Activated T-cell treated with anti-CD3 and anti-CD28 coated beads, Interleukin-2, amount 50 U/mL, for 48 hours (primary cell): ENCODE measurements at regions not wholly inside any gene's neighbourhood (a gene's known extent, or its start where the extent isn't known, plus 50 kb on each side); places are given as distances from the start of the nearest gene placed in this dataset.
"Not testable (repeated sequence)": the region's sequence is repeated elsewhere in the genome, so short reads cannot be mapped to it uniquely, and the experiment has no call there.

Source experiments
- DNase-seq, 2 experiments: peaks; one replicate each; pipeline ENCODE4 v3.0.0-alpha.2; 2020

DNA sequence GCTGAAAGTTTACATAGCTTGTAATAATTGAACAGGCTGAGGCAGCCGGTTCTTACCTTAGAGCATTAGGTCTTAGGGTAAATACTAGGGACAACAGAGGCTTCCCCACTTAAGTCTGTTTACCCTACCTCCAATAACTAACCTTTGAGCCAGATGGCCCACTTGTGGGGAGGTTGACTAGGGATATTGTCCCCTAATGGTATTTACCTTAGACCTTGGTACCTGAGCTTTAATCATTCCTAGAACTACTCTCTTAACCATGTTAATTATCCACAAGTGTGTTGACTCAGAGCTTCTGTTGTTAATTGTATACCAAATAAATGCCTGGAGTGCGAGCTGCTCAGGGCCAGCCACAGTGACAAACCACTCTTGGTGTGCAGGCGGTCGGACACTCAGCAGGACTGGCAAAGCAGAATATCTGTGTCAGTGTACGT lies 299.2 kb downstream of the TRIML1 start:
- DNase-seq, result not testable (repeated sequence)

DNA sequence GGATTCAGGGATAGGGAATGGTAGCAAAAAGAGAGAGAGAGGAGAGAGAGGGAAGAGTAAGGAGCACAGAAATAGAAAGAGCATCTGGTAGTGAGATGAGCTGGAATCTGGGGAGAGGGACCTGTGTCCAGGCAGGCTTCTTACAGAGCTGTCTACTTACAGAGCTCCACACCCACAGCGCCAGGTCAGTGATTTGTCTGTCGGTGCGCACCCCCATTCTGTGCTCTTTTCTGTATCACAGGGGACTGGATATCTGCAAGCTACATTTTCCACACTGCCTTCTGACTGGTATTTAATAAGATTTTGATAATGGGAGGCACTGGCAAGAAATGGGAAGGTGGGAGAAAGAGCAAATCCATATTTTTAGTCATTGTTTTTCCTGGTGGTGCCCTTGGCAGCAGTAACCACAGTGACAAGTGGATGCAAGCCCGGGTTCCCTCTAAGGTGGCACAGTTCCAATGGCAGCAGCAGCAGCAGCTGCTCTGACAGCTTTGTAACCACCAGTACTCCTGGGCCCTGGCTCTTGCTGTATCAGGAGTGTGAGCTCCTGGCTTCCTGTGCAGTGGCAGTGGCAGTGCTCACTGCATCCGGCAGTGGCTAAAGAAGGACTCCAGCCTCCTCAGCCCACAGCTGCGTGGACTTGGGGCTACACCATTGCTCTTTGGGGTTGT lies 300.5 kb downstream of the TRIML1 start:
- DNase-seq, result no peak

DNA sequence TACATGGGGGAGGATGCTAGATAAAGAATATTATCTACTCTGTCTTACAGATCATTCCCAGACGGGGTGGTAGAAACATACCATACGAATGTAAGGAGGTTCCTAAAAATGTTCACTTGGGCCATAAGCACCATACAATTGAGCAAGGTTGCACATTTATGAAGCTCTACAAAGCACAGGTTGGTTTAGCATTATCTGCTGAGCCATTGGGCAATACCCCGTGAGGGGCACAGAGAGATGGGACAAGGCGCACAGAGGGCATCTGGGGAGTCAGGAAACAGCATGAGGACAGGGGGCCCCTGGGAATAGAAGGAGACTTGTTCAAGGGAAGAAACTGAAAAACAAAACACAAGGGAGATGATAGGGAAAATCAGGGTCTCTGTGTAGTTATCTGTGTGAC lies 305.3 kb downstream of the TRIML1 start:
- DNase-seq, result no peak

DNA sequence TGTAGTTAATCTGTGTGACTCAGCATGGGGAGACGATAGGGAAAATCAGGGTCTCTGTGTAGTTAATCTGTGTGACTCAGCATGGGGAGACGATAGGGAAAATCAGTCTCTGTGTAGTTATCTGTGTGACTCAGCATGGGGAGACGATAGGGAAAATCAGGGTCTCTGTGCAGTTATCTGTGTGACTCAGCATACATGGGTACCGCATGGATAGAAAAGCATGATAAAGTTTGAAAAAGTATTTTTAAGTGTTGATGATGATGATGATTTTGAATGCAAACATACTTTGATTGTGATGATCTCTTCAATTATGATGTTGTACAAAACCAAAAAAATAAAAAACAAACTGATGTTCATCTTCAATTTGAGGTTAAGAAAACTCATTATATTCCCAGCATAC lies 309.8 kb downstream of the TRIML1 start:
- DNase-seq, result not testable (repeated sequence)

DNA sequence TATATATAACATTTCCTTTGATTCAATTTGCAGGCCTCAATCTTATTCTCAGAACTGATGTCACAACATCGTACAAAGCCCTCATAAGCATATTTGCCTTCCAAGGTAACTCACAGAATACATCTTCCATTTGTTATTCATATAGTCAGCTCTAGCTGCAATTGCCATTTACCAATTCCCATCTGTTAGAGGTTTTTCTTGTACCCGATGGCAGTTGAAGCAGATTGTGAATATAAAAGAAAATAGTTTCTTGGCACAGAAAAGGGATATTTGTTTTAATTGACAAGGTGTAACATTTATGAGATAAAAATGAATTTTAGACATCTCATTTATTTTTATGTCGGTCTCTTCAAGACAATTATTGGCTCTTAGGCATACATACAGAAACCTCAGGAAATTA lies 311.3 kb downstream of the TRIML1 start:
- DNase-seq, result no peak

DNA sequence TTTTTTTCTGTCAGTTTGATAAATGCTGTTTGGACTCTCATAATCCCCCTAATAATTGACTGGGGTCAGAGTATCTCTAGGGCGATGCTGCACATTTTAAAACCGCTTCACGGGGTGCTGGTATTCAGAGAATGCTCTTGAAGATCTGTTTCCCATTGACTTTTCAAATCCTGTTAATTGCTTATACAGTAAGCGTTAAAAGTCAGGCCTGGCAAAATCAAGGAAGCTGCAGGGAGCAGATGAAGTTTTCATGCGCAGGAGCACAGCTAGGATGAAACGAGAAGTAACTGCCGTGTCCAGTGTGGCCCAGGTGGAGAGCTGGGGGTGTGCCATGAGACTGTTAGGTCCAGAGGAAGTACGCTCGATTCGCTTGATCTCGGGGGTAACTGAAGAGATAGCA lies 312.9 kb downstream of the TRIML1 start:
- no peak for DNase-seq

DNA sequence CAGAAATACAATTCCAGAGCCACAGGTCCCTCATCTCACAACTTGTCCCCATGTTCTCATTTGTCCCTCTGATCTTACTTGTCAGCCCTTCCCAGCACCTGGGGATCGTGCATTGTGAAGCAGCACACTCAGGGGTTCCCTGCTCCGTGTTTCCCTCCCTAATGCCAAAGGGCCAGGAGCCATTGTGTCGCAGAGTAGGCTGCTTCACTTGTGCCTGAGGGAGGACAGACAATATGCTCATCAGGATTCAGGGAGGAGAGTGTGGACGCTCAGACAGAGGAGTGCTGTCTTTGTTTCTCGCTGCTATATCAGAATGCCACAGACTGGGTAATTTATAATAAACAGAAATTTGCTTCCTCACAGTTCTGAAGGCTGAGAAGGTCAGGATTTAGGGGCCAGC lies 315.3 kb downstream of the TRIML1 start:
- DNase-seq, result no peak

DNA sequence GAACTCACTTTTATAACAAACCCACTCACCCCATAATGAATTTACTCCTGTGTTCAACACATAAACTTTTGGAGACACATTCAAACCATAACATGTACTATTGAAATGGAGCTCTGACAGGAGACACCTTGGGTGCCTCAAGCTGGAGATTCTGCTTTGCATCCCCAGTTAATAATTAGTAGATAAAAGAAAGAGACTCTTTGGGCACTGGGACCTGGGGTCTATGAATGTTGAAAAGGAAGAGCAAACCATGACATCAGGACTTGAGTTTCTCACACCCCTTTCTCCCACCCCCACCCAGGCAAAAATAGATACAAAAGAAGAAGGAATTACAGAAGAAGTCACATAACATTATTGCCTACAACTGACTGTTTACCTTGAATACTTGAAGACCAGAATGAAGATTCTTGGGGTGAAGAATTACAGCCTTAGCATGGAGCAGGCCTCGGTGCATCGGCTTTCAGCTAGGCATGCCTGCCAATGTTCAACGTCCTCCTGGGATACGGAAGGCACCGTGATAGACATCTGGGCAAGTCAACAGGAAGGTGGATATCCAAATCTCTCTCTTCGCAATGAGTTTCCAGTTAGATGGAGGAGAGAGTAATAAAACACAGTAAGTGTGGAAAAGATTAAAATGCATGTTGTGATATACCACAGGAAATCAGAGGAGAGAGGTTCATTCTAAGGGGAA lies 316.0 kb downstream of the TRIML1 start:
- DNase-seq, result no peak

DNA sequence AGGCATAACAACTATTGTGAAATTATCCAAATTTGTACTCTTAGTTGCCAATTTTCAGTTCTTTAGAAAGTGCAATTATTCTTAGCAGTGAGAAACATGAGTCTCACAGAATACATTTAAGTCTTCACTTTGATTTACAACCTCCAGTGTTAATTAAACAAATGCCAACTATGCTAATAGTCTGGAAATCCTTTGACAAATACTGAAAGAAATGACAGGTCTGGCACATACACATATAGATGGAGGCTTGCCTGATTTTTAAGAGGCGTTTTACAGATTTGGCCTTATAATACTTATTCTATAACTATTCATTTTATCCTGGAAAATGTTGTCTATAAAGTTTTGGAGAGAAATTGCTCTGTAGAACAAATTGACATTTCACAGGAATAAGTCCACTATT lies 320.1 kb downstream of the TRIML1 start:
- DNase-seq, result no peak

DNA sequence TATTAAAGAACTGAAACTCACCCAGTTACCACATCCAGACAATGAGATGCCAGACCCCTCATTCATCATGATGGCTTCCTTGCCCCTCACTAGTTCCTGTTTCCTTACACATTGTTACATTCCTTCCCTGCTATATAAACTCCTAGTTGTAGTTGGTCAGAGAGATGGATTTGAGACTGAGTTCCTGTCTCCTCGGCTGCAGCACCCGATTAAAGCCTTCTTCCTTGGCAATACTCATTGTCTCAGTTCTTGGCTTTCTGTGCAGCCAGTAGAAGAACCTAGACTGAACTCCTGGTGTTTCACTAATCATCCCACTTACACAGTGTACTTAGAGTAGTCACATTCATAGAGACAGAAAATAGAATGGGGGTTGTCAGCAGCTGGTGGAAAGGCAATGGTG lies 324.7 kb downstream of the TRIML1 start:
- no peak for DNase-seq

DNA sequence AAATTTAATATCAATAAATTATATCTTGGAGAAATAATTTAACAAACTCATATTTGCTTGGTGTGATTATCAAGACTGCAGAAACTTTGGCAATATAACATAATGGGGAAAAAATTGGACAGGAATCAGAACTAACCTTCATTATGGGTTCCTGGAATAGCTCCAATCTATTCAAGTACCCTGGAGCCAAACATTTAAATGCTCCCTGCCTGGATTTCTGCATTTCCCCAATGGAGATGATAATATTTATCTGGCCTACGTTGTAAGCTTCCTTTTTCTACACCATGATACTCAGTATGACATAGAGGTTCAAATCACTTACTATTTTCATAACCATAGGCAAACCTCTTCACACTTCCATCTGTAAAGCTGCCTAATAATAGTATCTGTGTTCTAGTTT lies 326.8 kb downstream of the TRIML1 start:
- DNase-seq, result no peak

DNA sequence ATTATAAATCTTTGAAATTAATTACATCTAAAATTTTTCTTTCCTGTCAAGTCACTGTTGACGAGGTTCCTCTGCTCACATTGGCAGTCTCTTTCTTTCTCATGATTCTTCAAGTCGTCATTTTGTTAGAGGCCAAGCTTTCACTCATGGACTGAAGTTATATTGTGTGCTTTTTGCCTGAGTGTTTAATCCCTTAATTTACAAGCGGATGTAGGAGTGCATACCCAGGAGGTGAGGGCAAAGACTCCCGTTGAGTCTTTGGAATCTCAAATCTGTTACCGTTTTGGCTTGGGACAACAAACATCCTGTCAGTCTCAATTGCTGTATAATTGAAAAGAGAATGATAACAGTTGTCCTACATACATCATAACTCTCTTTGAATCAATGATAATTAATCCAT lies 345.0 kb downstream of the TRIML1 start:
- DNase-seq, result no peak

DNA sequence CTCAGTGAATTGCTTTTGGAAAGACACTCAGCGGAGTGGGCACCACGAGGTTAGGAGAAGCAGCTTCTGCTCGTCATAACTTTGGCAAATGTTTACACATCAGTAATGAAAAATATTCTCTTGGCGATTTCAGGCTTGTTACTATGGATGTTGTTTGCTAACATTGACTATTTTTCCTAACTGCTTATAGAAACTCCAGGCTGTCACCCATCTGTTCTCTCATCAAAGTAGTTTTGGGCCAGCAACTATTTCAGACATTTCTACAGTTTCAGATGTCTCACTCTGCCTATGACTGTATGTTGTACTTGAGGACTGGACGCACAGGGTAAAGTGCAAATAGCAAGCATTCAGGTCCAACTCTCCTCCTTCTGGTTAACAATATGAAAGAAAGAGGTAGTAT lies 346.7 kb downstream of the TRIML1 start:
- DNase-seq, result no peak

DNA sequence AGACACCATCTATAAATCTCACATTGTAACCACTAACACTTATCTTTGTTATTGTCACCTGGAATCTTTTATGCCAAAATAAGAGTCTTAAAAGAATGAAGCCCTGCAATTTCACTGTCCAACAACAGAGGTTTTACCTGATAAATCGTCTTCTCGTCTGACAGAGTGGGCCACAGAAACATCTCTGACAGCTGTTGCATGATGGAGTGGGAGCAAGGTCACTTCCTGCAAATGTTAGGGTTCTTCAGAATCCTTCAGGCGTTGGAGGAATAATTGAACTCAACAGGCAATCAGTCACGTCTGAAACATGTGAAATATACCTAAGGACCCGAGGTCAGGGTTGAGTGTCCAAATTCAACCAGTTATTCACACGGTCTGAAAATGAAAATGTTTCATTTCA lies 353.6 kb downstream of the TRIML1 start:
- DNase-seq, result no peak

DNA sequence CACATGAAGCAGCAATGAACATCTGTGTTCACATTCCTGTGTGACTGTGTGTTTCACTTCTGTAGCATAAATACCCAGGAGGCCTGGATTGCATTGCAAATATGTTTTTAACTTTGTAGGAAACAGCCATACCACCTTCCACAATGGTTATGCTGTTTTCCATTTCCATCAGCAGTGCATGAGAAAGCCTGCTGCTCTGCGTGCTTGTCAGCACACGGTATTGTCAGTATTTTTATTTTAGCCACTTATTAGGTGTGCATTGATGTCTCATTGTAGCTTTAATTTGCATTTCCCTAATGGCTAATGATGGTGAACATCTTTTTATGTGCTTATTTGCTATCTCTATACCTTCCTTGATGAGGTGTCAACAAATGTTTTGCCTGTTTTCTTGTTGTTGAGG lies 355.9 kb downstream of the TRIML1 start:
- no peak for DNase-seq

DNA sequence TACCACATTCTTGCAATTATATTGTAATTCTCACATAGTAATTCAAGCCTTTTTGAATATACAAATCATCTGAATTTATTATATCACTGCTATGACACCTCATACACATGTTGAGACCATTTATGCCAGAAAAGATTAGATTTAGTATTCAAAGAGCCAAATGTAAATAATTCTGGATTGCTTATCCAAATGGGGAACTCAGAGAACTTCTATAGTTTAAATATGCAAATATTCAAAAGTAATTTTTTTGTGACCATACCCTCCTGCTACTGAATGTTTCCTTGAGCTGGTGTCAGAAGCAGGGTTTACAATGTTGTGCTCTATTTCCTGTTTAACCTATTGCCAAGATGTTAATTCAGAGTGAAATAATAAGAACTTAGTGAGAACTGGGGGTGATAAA lies 372.2 kb downstream of the TRIML1 start:
- DNase-seq, result no peak

DNA sequence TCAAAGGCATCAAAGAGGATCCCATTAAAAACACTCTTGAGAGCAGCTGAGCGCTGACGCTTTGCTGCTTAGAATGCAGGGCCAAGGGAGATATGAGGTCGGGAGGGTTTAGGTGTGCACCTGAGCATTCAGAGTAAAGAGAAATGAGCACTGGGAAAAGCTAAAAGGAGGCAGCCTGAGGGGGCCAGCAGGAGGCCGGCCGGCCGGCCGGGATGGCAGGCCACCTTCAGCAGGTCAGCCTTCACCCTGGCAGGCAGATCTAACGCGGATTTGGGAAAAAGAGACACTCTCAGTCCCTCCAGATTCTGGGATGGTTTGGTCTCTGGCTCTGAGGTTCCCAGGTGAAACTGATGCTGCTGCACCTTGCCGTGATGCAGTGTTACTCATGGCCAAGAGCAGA lies 393.5 kb downstream of the TRIML1 start:
- no peak for DNase-seq

DNA sequence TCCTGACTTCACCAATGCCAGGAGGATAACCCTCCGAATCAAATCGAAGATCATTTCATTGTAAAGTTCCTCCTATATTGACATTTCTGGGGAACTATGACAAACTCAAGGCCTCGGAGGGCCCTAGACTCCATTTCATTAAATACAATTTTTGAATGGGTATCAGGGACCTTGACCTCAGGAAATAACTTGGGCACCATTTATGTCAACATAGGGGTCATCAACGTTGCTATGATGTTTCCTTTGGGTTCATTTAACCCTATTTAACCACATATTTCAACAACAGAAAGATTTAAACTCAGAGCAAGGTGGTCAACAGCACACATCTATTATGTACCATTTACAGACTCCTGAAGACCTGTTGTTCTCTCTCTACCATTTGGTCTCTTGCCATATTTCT lies 395.1 kb downstream of the TRIML1 start:
- DNase-seq, result no peak

DNA sequence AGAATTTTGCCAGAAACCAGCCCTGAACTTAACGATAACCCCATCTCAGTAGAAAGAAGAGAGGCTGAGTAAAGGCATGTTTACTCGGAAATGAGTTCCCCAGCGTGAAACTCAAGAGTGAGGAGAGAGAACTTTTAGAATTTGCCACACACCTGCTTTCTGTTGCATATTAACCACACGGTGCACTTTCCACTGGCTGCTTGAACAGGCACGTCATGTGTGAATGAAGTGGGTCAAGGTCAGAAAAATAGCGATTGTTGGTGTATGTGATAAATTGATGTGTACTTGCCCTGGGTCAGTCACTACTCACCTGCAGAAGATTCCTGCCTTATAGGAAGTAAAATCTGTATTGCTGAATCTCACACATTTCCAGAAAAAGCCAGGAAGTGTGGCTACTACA lies 395.7 kb downstream of the TRIML1 start:
- DNase-seq, result no peak

DNA sequence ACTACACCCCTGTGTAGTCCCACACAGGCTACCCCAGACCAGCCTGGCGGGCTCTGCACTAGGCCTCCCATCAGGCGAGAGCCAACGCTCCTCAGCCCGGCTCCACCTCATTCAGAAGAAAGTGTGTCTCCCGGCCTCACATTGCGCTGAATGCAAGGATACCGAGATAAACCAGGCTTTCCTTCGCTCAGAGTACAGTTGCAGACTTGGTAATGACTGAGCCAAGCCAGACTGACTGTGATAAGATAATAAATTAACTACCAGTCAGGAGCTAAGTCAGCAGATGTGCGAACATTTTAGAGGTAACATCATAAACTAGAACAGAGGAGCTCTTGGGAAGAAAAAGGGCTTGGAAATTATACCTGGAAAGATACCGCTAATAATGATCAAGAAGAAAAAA lies 397.6 kb downstream of the TRIML1 start:
- no peak for DNase-seq

DNA sequence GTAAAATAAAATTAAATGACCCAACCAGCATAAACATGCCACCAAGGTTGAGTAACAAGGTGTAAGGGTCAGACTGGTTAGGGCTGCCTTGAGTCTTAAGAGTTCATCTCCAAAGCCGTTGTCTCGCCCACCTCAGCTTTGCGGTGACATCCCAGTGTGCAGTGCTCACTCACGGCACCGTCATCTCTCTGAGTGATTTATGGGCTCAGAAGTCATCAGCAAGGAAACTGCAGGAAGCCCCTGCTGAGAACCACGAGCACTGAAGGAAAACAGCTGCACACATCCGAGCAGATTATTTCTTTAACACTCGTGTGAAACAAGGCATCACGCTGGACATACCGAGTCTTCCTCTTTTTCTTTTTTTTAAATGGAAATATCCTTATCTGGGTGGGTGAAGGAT lies 411.1 kb downstream of the TRIML1 start:
- no peak for DNase-seq

DNA sequence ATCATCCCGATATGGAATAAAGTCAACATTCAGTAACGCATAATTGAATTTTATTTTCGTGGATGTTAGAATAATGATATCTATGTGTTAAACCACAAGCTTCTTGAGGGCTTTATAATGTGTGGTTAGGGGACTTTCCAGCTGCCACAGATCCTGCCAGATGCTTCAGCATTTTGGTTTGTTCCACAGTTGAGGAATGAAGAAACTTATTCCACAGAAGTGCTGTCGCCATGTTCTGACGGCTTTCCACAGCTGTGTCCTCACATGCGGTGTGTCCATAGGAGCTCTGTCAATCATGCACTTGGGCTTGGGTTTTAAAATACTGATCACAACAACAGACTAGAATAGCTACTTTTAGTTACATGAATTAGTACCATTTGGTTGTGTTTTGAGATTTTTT lies 411.9 kb downstream of the TRIML1 start:
- no peak for DNase-seq

DNA sequence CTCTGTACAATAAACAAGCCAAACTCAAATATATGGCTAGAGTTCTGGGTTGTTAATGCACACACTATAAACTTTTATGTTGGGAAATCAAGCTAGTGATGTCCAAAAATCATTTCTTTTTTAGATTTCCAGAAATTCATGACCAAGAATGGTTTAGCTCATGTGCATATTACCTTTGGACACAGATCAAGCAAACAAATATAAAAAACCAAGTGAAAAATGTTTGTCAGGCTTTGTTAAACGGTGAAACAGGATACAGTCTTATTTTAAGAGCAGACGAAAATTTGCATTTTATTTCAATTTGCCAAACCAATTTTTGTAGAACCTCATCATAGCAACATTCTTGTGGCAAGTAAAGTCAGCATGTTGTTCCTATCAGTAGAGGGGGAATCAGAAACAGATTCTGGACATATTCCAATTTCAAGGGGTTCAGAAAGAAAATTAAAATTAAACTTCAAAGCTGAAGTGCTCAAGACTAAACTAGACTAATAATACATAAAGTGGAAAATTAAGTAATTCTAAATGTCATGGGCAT lies 413.6 kb downstream of the TRIML1 start:
- no peak for DNase-seq

DNA sequence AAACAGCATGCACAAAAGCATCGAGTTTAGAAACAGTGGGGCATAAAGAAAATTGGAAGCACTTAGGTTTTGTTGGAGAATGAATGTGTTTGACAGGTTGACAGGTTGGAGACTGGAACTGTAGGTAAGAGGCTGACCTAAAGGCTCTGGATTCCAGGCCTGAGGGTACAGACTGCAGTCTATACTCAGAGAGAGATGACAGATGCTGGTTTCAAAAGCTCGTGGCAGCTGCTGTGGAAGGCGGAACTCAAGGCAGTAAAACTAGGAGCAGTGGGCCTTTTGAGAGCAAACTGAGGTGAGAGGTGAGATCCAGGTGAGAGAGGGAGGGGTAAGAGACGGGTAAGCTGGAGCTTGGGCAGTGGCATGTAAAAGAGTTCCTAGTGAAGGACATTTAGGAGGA lies 415.2 kb downstream of the TRIML1 start:
- DNase-seq, result no peak

DNA sequence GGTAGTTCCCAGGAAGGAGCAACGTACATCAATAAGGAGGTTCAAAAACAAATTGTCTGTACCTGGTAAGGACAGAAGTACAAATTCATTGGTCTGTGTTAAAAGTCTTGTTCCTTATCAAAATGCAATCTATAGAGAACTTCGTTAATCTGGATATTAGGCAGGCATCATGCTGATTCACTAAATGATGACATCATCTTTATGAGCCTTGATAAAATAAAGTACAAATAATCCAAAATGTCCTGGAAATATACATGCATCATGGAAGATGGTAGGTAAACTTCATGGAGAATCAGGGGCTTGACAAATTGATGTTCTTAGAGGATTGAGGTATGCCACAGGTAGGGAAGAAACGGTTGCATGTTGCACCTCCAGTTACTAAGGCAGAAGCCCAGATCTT lies 433.9 kb downstream of the TRIML1 start:
- DNase-seq, result no peak
